Stimulated activated CD4-positive, alpha-beta T cell treated with anti-CD3 and anti-CD28 coated beads, Interleukin-1b, Interleukin-23, amount 100 ng/mL, for 48 hours (primary cell): ENCODE measurements at regions not wholly inside any gene's neighbourhood (a gene's known extent, or its start where the extent isn't known, plus 50 kb on each side); places are given as distances from the start of the nearest gene placed in this dataset.
"Not testable (repeated sequence)": the region's sequence is repeated elsewhere in the genome, so short reads cannot be mapped to it uniquely, and the experiment has no call there.

ENCODE experiments used
- DNase-seq: peaks from one replicate; pipeline ENCODE4 v3.0.0-alpha.2; 2020

DNA sequence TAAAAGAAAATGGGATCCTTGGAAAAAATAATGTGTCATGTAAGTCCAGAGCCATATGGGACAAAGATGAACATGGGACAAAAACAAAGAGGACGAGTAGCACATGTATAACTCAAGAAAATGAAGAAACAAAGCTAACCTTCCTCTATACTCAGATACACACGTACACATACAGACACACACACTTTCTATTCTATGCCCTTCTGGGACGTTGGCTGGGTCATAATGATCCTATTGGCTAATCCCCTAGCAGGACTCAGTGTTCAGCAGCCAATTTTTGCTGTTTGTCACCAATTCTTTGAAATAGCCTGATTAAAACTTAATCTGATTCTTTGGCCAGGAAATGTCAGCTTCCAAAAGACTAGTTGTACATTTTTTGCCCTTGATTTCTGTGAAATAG, 189.4 kb upstream of the FOXG1 start:
- no peak for DNase-seq

DNA sequence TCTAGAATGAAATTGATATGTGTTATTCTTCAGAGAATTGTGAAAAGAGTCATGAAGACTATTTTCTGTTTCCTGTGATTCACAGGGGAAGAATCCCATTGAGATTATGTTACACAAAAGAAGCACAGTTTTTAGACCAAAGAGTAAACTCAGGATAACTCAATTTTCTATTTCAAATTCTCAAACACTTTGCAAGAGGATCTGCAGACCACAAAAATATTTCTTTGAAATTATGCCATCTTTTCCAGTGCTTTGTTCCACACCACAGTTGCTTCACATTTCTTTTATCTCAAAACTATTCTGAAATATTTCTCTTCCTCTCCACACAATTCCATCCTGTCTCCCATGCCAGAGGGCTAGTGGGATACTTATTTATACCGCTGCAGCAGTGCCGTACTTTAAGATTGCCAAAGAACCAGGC, 188.9 kb upstream of the FOXG1 start:
- no peak for DNase-seq

DNA sequence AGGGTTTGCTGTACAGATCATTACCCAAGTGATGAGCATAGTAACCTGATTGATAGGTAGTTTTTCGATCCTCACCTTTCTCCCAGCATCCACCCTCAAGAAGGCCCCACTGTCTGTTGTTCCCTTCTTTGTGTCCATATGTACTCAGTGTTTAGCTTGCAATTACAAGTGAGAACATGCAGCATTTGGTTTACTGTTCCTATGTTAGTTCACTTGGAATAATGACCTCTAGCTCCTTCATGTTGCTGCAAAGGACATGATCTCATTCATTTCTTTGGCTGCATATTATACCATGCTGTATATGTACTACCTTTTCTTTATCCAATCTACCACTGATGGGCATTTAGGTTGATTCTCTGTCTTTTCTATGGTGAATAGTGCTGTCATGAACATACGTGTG, 181.6 kb upstream of the FOXG1 start:
- DNase-seq, result no peak

DNA sequence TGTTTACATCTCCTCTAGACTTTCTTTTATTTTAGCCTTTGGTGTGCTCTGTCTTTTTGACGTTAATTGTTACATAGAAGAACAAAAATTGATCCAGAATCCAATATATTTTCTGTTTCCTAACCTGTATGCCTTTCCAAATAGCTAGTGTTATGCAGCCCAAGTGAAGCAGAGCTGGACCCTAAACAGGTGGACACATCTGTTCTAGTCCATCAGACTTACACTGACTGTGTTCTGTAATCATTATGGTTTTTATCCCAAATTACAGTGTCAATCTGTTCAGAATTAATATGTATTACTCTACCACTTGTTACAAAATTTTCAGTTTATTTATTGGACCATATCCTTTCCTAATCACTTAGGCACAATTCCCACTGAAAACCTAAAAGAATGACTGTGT, 176.8 kb upstream of the FOXG1 start:
- DNase-seq, result no peak

DNA sequence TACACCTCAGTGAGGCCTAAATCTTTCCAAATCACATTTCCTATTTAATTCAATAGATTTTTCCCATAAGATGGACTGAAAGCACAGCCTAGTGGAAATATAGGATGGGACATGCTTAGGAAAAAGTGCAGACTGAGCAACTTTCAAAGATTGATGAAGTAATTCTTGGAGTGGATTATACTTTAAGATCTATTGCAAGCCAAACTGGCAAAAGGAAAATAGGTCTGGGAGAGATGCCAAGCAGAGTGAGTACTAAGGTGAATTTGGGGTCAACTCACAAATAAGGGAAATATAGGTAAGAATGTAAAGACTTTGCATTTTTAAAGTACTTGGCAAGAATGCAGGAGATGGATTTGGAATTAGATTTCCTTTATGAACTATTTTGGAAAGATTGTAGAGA, 170.2 kb upstream of the FOXG1 start:
- DNase-seq, result no peak

DNA sequence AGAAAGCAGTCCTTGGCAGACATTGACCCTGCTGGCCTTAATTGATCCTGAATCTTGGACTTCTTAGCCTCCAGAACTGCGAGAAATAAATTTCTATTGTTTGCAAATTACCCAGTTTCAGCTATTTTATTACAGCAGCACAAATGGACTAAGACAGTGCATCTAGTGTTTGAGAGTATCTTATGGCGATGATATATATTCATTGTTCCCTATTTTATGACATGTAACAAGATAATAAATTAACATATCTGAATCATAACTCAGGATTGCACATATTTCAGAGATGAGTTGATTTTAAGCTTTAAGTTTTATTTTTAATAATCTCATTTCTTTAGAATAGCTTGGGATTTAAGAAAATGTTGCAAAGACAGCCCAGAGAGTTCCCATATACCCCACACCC, 167.4 kb upstream of the FOXG1 start:
- no peak for DNase-seq

DNA sequence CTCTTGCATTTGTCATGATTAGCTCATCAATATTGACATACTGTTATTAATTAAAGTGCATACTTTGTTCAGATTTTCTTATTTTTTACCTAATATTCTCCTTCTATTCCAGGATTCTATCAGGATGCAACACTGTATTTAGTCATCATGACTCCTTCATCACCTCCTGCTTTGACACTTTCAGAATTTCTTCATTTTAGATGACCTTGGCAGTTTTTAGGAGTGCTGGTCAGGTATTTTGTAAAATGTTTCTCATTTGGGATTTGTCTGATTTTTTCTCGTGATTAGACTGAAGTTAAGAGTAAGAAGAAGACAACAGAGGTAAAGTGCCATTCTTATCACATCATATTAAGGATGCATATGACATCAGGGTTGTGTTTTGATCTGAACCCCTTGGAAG, 167.0 kb upstream of the FOXG1 start:
- DNase-seq, result no peak

DNA sequence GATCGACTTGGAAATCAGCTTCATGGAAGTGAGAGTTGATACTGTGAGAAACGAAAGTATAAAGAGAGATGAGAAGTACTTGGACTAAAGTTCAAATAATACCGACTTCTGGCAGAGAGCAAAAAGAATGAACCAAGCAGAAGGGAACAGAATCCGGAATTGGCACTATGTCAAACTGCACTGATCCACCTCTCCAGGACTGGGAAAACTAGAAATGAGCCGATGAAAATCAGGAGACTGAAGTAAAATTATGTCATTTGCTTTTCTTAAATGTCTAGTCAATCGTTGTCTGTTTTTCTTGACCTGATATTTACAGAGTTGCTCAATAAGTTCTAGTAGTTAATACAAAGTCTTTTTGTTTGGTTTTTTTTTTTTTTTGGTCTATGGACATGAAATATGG, 163.0 kb upstream of the FOXG1 start:
- no peak for DNase-seq

DNA sequence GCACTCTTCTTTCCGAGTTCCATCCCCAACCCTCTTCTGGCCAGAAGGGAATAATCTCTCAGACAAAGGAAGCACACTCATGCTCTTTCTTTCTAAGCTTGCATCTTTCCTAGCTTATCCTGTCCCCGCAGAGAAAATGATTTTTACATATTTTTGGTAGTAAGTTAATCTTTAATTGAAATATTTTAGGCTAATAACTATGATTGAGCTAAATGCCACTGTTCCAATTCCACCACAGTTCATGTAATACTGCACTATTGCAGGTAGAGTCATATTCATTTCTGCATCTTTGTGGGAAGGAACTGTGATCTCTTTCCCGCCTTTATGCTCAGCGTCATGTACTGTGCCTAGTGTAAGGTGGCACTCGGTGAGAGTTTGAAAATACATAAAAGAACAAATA, 158.9 kb upstream of the FOXG1 start:
- no peak for DNase-seq

DNA sequence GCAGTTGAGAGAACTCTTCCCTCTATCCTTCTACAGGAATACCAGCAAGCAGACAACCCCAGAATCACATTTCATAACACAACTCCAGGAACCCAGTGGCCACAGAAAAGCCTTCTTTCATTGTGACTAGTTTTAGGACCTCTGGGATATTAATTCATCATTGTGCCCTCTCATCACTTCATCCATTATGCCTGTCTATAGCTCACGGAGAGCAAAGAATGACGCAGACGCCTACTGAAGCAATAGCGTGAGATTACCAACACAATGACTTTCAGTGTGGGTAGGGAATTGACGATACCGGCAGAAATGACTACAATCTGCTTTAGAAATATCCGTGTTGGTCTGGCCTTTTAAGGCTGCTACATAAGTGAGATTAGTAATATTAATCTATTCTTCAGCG, 158.1 kb upstream of the FOXG1 start:
- DNase-seq, result no peak

DNA sequence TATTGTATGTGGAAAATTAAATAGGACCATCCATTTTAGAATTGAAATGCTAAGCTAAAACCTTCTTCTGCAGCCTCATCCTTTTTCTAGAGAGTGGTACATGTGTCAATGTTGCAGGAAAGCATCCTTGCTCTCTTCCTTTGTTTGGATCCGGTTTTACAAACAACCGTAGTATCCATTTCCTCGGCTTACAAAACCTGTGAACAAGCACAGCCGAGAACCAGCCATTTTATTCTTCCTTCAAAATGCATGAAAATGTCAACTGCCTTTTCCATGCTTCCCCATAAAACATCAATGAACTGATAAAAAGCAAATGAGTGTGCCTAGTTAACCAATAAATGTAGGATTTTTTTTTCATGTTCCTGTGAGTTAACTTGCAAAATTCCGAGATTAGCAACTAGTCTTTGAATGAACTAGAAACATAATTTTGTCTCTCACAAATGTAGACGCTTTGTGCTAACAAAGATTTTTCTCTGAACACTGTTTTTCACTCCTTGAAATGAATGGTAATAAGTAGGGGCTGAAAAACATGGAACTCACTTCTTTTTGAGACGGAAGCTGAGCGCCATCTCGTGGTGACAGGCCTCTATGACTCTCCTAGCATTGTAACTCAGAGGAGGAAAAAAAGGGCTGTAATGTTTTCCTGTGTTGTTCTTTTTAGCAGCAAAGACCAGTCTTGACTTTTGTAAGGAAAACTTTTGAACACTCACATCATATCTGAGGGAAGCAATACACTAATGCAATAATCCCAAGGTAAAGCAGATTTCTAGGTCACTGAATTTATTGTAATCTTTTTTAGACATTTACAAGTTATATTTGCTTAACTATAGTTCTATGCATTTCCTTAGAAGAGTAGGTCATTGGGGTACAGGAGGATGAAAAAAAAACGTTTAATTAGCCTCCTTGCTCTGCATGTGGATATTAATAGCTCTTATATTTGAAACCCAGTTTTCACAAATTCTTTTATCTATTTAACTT, 157.4 kb upstream of the FOXG1 start:
- peak; percentile 13 for DNase-seq

DNA sequence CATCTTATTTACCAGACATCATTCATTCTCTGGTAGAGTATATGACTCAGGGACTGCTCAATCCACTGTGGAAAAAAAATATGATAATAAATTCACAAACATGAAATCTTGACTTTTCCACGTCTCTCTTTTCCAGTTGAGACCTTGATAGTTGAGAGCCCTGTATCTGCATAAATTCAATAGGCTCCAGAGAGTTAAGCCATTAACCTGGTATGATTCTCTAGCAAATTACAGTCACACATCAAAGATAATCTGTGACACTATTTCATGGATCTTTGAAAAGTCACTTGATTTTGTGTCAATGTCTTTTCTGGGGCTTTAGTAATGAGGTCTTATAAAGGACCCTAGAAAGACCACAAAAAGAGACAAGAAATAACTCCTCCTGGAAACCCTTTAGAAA, 154.2 kb upstream of the FOXG1 start:
- DNase-seq, result no peak

DNA sequence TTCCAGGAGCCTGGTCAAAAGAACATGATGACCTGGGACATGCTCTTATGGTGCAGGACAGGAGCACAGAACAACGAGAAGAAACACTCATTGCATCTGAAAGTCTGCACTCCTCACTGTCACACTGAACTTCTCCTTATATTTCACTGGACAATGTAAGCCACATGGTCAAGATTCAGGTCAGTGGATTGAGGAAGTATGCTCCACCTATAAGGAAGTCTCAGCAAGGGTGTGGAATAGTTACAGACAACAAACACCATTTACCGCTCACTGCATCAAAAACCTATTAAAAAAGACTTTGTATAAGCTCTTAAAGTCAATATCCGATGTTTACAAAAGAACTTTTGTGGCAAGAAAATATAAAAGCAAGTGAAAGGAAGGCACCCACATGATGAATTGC, 153.1 kb upstream of the FOXG1 start:
- DNase-seq, result no peak

DNA sequence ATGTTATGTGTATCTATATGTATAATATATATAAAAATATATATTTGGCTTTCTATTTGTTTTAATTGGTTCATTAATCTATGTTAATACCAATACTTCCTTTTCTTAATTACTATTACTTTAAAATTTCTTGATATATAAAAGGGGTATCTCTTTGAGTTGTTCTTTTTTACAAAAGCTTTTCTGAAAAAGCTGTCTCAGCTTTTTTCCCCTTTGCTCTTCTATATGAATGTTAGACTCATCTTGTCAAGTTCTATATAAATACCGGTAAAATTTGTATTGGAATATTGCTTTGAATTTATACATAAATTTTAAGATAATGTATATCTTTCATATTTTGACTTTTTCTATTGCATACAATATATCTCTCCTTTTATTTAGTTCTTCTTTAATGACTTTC, 139.8 kb upstream of the FOXG1 start:
- no peak for DNase-seq

DNA sequence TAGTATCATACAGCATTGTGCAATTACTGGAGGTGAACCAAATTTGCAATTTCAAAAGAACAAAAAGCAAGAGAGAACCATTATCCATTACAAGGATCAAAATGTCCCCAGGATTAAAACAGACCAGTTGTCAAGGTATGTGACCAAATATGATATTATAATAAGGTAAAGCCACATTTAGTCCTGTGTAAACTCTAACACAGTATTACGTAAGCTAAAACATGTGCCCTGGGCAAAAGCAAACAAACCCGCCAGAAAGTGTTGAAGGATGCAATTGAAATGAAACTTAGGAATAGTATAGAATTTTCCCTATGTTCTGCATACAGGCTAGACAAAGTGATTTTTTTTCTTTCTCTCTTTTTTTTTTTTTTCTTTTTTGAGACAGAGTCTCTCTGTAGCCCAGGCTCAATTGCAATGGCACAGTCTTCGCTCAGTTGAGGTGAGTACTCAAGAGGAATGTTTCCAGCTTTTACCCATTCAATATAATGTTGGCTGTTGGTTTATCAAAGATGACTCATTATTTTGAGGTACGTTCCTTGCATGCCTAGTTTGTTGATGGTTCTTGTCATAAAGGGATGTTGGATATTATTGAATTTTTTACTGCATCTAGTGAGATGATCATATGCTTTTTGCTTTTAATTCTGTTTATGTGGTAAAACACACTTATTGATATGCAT, 137.1 kb upstream of the FOXG1 start:
- no peak for DNase-seq

DNA sequence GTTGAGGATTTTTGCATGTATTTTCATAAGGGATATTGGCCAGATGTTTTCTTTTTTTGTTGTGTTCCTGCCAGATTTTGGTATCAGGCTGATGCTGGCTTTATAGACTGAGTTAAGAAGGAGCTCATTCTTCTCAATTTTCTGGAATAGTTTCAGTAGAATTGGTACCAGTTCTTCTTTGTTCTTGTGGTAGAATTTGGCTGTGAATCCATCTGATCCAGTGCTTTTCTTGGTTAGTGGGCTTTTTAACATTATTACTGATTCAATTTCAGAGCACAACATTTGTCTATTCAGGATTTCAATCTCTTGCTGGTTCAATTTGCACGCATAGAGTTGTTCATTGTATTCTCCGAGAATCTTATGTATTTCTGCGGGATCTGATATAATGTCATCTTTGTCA, 136.5 kb upstream of the FOXG1 start:
- DNase-seq, result no peak

DNA sequence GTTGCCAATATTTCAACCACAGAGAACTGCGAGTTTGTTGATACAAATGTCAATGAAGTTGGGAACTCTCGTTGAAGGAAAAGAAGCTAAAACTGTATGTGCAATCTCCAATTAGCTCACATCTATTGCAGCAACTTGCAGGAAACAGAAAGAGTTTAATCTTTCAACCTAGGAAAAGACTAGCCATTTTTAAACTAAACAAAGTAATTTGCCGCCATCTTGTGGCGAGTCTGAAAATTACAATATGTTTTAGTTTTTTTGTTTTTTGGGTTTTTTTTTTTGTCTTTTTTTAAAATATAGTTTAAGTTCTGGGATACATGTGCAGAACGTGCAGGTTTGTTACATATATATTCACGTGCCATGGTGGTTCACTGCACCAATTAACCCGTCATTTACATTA, 131.2 kb upstream of the FOXG1 start:
- no peak for DNase-seq

DNA sequence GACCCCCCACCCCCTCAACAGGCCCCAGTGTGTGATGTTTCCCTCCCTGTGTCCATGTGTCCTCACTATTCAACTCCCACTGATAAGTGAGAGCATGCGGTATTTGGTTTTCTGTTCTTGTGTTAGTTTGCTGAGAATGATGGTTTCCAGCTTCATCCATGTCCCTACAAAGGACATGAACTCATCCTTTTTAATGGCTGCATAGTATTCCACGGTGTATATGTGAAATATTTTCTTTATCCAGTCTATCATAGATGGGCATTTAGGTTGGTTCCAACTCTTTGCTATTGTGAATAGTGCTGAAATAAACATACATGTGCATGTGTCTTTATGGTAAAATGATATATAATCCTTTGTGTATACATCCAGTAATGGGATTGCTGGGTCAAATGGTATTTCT, 130.8 kb upstream of the FOXG1 start:
- DNase-seq, result not testable (repeated sequence)

DNA sequence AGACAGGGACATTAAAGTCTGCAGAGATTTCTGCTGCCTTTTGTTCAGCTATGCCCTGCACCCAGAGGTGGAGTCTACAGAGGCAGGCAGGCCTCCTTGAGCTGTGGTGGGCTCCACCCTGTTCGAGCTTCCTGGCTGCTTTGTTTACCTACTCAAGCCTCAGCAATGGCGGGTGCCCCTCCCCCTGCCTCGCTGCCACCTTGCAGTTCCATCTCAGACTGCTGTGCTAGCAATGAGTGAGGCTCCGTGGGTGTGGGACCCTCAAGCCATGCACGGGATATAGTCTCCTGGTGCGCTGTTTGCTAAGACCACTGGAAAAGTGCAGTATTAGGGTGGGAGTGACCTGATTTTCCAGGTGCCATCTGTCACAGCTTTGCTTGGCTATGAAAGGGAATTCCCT, 125.4 kb upstream of the FOXG1 start:
- not testable (repeated sequence) for DNase-seq

DNA sequence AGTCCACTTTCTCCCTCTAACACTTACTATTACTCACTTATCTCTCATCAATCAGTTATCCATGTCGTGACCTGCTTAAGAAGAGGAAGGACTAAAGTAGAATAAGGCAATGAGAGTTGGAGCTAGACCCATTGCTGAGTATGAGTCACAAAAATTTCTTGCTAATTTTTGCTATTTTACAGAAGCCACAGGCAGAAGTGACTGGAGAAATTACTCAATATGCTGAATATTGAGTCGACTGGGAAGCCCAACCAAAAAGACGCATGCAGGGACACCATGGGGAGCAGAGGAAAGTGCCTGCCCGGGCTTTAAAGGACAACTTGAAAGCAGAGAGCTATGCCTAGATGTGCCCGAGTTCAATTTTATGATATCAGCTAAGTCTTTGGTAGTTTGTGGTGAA, 115.4 kb upstream of the FOXG1 start:
- no peak for DNase-seq

DNA sequence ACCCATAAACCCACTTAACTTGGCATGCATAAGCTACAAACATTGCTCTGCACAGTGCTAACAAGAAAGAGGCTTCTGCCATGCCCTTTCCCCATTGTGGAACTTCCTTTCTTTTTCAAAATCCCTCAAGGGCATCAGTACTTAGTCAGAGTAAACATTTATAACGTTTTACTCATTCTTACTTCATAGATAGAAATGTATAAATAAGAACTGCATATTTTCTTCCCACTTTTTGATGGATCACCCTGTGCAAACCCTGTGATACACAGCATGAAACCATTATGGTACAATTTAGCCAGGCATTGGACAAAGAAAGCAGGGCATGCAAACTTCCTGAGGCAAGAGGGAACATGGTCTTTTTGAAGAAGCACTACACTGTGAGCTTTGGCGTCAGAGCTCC, 113.8 kb upstream of the FOXG1 start:
- no peak for DNase-seq

DNA sequence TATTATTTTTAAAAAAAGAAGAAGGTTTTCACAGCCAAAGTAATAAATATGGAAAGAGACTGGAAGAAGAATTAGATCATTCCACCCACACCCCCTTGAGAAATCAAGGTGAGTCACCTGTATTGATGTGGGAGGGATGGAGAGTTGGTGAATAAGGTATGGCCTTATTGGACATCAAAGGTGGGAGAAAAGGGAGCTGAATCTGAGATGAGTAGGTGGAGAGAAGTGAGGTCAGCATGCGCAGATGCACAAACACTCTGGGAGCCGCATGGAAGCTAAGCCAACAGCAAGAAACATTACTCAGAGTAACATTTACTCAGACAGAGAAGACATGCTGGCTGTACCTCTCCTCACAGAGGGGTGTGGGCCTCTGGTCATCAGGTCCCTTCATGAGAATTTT, 113.1 kb upstream of the FOXG1 start:
- no peak for DNase-seq

DNA sequence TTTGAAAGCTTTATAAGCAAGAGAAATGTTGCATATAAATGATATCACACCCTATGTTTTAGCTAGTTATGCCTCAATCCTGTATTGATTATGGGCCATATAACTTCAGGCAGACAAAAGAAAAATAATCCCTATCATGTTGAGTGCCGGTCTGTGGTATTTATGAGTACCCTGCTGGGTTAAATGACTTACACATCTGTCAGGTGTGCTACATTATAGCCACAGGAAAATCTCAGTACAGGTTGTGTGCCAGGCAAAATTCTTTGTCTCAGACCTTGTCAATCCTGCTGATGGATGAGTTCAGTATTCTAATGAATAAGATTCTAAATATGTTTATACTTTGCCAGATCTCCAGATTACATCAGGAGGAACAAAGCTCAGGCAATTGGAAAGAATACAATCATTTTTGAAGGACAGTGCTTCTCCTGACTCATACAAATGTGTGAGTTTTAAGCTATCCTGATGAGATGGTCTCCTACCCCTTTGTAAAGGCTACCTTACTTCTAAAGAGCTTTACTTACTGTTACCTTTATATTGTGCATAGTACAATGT, 109.8 kb upstream of the FOXG1 start:
- DNase-seq, result no peak

DNA sequence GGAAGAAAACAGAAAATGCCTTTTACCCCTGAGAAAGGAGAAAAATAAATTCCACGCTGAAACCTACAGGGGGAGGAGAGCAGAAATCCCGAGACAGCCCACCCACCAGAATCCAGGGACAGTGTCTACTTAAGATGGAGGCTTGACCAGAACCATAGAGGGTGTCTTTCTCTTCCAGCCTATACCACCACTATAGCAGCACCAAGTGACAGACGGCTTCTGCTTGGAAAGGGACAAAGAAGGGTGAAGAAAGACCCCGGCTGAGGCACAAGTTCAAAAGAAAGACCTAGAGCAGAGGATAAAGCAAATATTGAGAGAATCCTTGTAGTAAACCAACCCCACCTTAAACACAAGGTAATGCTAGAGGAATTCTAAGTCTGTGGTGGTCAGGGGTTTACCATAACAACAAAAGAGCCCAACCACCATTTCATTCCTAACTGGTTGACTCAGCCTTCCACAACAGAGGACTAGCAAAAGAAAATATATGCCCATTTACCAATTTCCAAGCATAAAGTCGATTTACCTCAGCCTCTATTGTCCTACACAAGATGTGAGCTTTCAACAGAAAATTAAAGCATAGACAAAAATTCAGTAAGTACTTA, 105.3 kb upstream of the FOXG1 start:
- DNase-seq, result no peak
